ENCODE measurements at regions not wholly inside any gene's neighbourhood (a gene's known extent, or its start where the extent isn't known, plus 50 kb on each side); places are given as distances from the start of the nearest gene placed in this dataset.

DNA sequence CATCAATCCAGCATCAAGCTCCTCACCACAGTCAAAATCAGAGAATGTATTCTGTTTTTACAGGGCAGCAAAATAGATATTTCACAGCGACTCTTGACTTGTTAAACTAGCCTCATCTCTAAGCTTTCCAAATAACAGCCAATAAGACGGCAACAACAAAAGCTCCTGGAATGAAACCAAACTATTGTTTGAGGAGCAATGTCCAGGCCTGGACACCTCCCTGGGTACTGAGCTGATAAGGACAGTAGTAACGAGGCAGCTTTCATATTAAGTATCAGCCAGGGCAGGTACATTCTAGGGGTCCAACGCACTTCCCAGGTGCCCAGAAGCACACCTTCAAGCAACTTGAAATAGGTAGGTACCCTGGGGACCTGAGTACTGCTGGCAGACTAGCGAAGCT is 260.3 kb downstream of the ENC1 start:
- Histone ChIP-seq H4K20me1 (ENCODE audit: low read depth) (no peaks in the 10 kb centered on the region), H3K36me3 (no peaks in the 10 kb centered on the region), H3K4me3 (no peak overlapping the region), H3F3A (ENCODE audit: low read depth) (no peaks in the 10 kb centered on the region), H3K4me2 (no peak overlapping the region), H2AFZ (replicated peaks) (no peak overlapping the region), H3K79me2 (ENCODE audit: low read depth) (no peaks in the 10 kb centered on the region), H3K27ac (no peak overlapping the region), H3K27me3 (no peaks in the 10 kb centered on the region), H3K9ac (no peak overlapping the region), H3K9me3 (ENCODE audit: low read depth) (no peaks in the 10 kb centered on the region), H3K4me1 (peaks cover 6% of the 10 kb centered on the region)
- TF ChIP-seq EZH2 (IDR thresholded peaks at IDR 0.05) (no peak), EZH2phosphoT487 (IDR thresholded peaks at IDR 0.05) (no peak)
- TF ChIP-seq, protein P1, sequence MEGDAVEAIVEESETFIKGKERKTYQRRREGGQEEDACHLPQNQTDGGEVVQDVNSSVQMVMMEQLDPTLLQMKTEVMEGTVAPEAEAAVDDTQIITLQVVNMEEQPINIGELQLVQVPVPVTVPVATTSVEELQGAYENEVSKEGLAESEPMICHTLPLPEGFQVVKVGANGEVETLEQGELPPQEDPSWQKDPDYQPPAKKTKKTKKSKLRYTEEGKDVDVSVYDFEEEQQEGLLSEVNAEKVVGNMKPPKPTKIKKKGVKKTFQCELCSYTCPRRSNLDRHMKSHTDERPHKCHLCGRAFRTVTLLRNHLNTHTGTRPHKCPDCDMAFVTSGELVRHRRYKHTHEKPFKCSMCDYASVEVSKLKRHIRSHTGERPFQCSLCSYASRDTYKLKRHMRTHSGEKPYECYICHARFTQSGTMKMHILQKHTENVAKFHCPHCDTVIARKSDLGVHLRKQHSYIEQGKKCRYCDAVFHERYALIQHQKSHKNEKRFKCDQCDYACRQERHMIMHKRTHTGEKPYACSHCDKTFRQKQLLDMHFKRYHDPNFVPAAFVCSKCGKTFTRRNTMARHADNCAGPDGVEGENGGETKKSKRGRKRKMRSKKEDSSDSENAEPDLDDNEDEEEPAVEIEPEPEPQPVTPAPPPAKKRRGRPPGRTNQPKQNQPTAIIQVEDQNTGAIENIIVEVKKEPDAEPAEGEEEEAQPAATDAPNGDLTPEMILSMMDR (IDR thresholded peaks at IDR 0.05) = no peak
- Mint-ChIP-seq H3K36me3 (no peaks in the 10 kb centered on the region), H3K27me3 (ENCODE audit: insufficient read depth, low read depth) (peaks cover 4% of the 10 kb centered on the region), H3K4me1 (peaks cover 23% of the 10 kb centered on the region), H3K27ac (no peak overlapping the region), H3K9me3 (no peaks in the 10 kb centered on the region), H3K4me3 (no peak overlapping the region)
- no peak for DNase-seq (ENCODE audit: low spot score)

DNA sequence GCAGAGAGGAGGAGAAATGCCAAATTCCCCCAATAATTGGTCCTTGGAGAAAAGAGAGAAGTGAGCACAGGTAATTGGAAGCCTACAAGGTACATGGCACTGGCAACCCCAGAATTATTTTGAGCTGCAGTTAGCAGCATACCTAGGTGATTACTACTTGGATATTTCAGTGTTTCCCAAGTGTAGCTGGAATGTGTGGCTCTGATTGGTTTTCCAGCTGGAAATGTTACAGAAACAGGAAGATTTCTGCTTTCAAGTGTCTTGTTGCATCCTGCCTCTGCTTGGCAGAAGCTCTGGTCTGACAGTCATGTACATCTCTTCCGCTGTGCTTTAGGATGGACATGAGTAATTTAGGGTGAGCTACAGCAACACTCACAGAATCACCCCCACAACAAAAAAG is 262.1 kb downstream of the ENC1 start:
- H3K9ac ChIP-seq = no peak overlapping the region
- no peaks in the 10 kb centered on the region for H3K27me3 ChIP-seq
- H3K4me1 ChIP-seq = peaks cover 6% of the 10 kb centered on the region
- no peaks in the 10 kb centered on the region for H3F3A ChIP-seq (ENCODE audit: low read depth)
- Mint-ChIP-seq H3K4me1 (peaks cover 11% of the 10 kb centered on the region), H3K27ac (no peak overlapping the region), H3K36me3 (no peaks in the 10 kb centered on the region), H3K4me3 (no peak overlapping the region), H3K9me3 (no peaks in the 10 kb centered on the region), H3K27me3 (ENCODE audit: insufficient read depth, low read depth) (peaks cover 4% of the 10 kb centered on the region)
- no peak for DNase-seq (ENCODE audit: low spot score)
- H3K79me2 ChIP-seq (ENCODE audit: low read depth) = no peaks in the 10 kb centered on the region
- H3K36me3 ChIP-seq = no peaks in the 10 kb centered on the region
- no peak overlapping the region for H3K4me2 ChIP-seq
- H2AFZ ChIP-seq (replicated peaks) = no peak overlapping the region
- TF ChIP-seq, protein P1 (IDR thresholded peaks at IDR 0.05) = no peak
- TF ChIP-seq EZH2phosphoT487 (IDR thresholded peaks at IDR 0.05) (no peak), EZH2 (IDR thresholded peaks at IDR 0.05) (no peak)
- no peak overlapping the region for H3K27ac ChIP-seq
- no peaks in the 10 kb centered on the region for H4K20me1 ChIP-seq (ENCODE audit: low read depth)
- H3K4me3 ChIP-seq = no peak overlapping the region
- H3K9me3 ChIP-seq (ENCODE audit: low read depth) = no peaks in the 10 kb centered on the region

DNA sequence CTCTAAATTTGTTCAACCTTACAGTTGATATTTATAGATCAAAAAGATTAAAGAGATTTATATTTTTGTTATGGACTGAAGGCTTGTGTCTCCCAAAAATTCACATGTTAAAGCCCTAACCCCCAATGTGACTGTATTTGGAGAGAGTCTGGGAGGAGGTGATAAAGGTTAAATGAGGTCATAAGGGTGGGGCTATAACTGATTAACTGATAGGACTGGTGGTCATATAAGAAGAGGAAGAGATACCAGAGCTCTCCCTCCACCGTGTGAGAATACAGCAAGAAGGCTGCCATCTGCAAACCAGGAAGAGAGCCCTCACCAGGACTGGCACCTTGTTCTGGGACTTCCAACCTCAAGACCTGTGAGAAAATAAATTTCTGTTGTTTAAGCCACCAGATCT is 264.3 kb downstream of the ENC1 start:
- DNase-seq (ENCODE audit: low spot score) = no peak
- H3K4me2 ChIP-seq = no peak overlapping the region
- no peaks in the 10 kb centered on the region for H3K79me2 ChIP-seq (ENCODE audit: low read depth)
- no peak overlapping the region for H3K27ac ChIP-seq
- H3K36me3 ChIP-seq = no peaks in the 10 kb centered on the region
- H3F3A ChIP-seq (ENCODE audit: low read depth) = no peaks in the 10 kb centered on the region
- H4K20me1 ChIP-seq (ENCODE audit: low read depth) = no peaks in the 10 kb centered on the region
- H3K4me1 Mint-ChIP-seq = no peaks in the 10 kb centered on the region
- no peaks in the 10 kb centered on the region for H3K36me3 Mint-ChIP-seq
- no peak overlapping the region for H3K4me3 ChIP-seq
- H3K4me3 Mint-ChIP-seq = no peak overlapping the region
- no peak overlapping the region for H2AFZ ChIP-seq (replicated peaks)
- no peak overlapping the region for H3K9ac ChIP-seq
- H3K9me3 Mint-ChIP-seq = no peaks in the 10 kb centered on the region
- no peaks in the 10 kb centered on the region for H3K4me1 ChIP-seq
- H3K27me3 Mint-ChIP-seq (ENCODE audit: insufficient read depth, low read depth) = peaks cover 4% of the 10 kb centered on the region
- H3K9me3 ChIP-seq (ENCODE audit: low read depth) = no peaks in the 10 kb centered on the region
- TF ChIP-seq EZH2phosphoT487 (IDR thresholded peaks at IDR 0.05) = no peak
- H3K27ac Mint-ChIP-seq = no peak overlapping the region
- H3K27me3 ChIP-seq = no peaks in the 10 kb centered on the region

DNA sequence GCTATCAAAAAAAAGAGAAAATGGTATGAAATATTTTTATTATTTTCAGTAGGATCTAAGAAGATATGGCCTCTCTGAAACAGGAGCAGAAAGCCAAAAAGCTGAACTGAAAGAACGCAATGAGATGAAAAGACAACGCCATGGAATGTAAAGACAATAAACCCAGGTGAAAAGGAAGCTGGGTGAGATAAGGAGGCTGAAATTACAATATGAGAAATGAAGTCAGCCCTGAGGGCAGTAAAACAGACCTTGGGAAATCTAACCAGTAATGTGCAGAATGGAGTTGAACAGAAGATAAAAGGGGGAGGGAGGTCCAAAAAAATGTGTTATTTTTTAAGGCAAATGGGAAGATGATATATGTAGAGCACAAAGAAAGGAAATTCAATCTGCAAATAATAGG is 265.3 kb downstream of the ENC1 start:
- Histone ChIP-seq H3K27ac (no peak overlapping the region), H2AFZ (replicated peaks) (no peak overlapping the region), H3K9me3 (ENCODE audit: low read depth) (no peaks in the 10 kb centered on the region), H4K20me1 (ENCODE audit: low read depth) (no peaks in the 10 kb centered on the region), H3F3A (ENCODE audit: low read depth) (no peaks in the 10 kb centered on the region), H3K79me2 (ENCODE audit: low read depth) (no peaks in the 10 kb centered on the region), H3K4me2 (no peak overlapping the region), H3K9ac (no peak overlapping the region), H3K4me1 (no peaks in the 10 kb centered on the region), H3K36me3 (no peaks in the 10 kb centered on the region), H3K27me3 (no peaks in the 10 kb centered on the region), H3K4me3 (no peak overlapping the region)
- H3K4me1 Mint-ChIP-seq = peaks cover 4% of the 10 kb centered on the region
- no peak overlapping the region for H3K4me3 Mint-ChIP-seq
- H3K27me3 Mint-ChIP-seq (ENCODE audit: insufficient read depth, low read depth) = peaks cover 4% of the 10 kb centered on the region
- H3K36me3 Mint-ChIP-seq = no peaks in the 10 kb centered on the region
- no peak for TF ChIP-seq EZH2 (IDR thresholded peaks at IDR 0.05)
- TF ChIP-seq, protein P1 (IDR thresholded peaks at IDR 0.05) = no peak
- TF ChIP-seq EZH2phosphoT487 (IDR thresholded peaks at IDR 0.05) = no peak
- no peak for DNase-seq (ENCODE audit: low spot score)
- no peaks in the 10 kb centered on the region for H3K9me3 Mint-ChIP-seq
- no peak overlapping the region for H3K27ac Mint-ChIP-seq
